Fibroblast of gingiva (primary cell): ENCODE measurements at regions not wholly inside any gene's neighbourhood (a gene's known extent, or its start where the extent isn't known, plus 50 kb on each side); places are given as distances from the start of the nearest gene placed in this dataset.
"Not testable (repeated sequence)": the region's sequence is repeated elsewhere in the genome, so short reads cannot be mapped to it uniquely, and the experiment has no call there.

Experiments
- DNase-seq: peaks from one replicate; pipeline ENCODE4 v3.0.0-alpha.2; 2011; ENCODE audit warnings: low read depth

- DNase-seq, result not testable (repeated sequence)
Measured at GRCh38 chr2:89305623-89306022, 614.1 kb downstream of the RPIA start.

DNA sequence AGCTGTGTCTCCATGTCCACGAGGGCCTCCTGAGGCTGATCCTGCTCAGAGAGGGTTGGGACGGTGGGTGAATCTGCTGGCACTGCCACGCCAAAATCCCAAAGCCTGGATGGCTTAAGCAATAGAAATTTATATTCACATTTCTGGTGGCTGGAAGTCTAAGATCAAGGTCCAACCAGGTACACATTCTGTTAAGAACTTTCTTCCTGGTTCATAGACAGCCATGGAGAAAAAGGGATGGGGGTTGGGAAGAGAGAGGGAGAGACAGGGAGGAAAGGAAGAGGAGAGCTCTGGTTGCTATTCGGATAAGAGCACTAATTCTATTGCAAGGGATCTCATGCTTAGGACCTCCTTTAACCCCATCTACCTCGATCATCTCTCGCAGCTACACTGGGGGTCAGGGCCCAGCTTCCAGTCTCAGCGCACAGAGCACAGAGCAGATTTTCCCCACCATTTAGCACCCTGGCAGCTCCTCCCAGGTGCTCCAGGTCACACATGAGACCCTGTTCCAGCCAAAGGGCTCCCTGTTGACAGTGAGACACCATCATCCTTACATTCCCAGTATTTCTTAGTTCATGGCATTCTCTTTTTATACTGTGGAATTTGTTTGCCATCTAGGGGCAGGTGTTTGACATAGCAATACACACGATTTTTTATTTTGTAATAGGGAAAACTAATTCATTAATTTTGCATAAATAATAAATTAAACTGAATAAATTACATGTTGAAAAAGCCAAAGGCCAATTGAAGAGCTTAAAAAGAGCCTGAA is 615.6 kb downstream of the RPIA start:
- DNase-seq, result not testable (repeated sequence)

- not testable (repeated sequence) for DNase-seq
Measured at GRCh38 chr2:89318990-89319389, 627.5 kb downstream of the RPIA start.

GRCh38 chr2:89325894-89326293 is 634.4 kb downstream of the RPIA start:
- DNase-seq, result not testable (repeated sequence)

DNA sequence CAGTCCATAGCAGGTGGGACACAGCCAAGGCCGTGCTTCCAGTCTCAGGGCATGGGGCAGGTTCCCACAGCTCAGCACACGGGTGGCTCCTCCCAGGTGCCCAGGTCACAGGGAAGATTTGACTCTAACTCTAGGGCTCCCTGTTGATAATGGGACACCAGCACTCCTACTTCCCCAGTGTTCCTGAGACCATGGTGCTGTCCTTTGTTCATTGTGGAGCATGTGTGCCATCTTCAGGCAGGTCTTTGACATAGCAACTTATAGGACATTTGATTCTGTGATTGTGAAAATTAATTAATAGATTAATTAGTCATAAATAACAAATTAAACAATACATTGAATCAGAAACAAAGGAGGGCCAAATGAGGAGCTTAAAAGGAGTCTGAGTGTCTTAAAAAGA is 635.0 kb downstream of the RPIA start:
- DNase-seq, result not testable (repeated sequence)

GRCh38 chr2:89328790-89329189 is 637.3 kb downstream of the RPIA start:
- not testable (repeated sequence) for DNase-seq
